ENCODE measurements at regions not wholly inside any gene's neighbourhood (a gene's known extent, or its start where the extent isn't known, plus 50 kb on each side); places are given as distances from the start of the nearest gene placed in this dataset.

DNA sequence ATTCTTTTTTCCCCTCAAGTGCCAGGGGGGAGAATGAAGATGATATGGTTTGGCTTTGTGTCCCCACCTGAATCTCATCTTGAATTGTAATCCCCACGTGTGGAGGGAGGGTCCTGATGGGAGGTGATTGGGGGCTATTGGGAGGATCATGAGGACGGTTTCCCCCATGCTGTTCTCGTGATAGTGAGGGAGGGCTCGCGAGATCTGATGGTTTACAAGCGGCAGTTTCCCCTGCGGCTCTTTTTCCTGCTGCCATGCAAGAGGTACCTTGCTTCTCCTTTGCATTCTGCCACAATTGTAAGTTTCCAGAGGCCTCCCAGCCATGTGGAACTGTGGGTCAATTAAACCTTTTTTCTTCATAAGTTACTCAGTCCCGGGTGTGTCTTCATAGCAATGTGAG lies 173.7 kb downstream of the CAND1 start:
- no peak for TF ChIP-seq POLR2AphosphoS5 (IDR thresholded peaks at IDR 0.05; ENCODE audit: borderline replicate concordance, low read depth, low read length)
- no peak for TF ChIP-seq FOXP2 (optimal IDR thresholded peaks at IDR 0.05; ENCODE audit: control extremely low read depth, extremely low read length, insufficient read depth)

Measured in SK-N-MC (cell line).